ENCODE measurements at regions not wholly inside any gene's neighbourhood (a gene's known extent, or its start where the extent isn't known, plus 50 kb on each side); places are given as distances from the start of the nearest gene placed in this dataset.
"Not testable (repeated sequence)": the region's sequence is repeated elsewhere in the genome, so short reads cannot be mapped to it uniquely, and the experiment has no call there.

DNA sequence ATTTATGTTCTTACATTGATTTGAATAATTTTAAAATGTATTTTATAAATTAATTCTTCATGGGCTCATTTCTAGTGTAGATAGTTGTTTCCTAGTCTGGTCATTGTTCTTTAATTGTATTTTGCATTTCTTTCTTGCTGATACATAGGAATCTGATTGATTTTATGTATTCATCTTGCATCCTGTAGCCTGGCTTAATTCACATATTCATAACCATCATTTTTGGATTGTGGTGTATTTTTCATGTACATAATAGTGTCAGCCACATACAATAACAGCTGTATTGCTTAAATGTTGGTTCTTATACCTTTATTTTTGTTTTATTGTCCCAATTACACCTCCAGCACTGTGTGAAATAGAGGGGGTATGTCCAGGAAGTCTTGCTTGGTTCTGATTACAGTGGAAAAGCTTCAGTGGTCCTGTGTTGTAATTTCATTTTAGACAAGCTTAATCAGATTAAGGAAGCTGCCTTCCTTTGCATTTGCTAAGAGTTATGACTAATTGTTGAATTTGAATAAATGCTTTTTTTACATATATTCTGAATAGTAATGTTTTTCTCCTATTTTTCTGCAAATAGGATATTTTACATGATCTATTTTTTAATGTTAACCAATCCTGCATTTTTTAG, 103.7 kb downstream of the USP22 start:
- H3K4me3 ChIP-seq (ENCODE audit: low read depth in 1 of 2, low read length in 2 of 2), result no peak overlapping the region
- no peak overlapping the region for H3K9ac ChIP-seq (ENCODE audit: low read length)

DNA sequence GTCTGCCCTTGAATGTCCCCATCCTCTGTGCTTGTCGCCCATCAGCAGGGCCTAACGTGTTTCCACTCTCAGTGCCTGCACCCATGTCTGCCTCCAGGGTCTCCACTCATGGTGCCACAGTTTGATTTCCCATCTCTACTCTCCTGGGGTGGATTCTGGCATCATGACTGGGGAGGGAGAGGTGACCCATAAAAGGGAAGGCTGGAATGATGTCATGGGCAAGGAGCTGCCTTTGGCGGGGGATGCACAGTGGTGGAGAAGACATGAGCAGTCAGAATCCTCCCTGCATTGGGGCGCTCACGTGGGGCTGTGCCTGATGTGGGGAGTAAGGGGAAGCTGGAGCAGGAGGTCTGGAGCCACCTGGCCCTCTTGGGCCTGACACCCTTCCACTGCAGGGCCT, 100.9 kb downstream of the USP22 start:
- no peak overlapping the region for H3K27ac ChIP-seq (ENCODE audit: low read depth, low read length)
- H3K9me3 ChIP-seq (ENCODE audit: low read length), result no peaks in the 10 kb centered on the region

More for the DNA sequence above, 103.7 kb downstream of the USP22 start:
- Histone ChIP-seq H3K36me3 (ENCODE audit: insufficient read depth, low read length) (no peaks in the 10 kb centered on the region), H3K27me3 (ENCODE audit: control insufficient read depth in 1 of 2, insufficient read depth in 2 of 2, low read length in 2 of 2) (no peaks in the 10 kb centered on the region), H3K9me3 (ENCODE audit: low read length) (no peaks in the 10 kb centered on the region), H3K27ac (ENCODE audit: low read depth, low read length) (no peak overlapping the region), H3K4me1 (ENCODE audit: insufficient read depth, low read length) (peaks cover 22% of the 10 kb centered on the region)

DNA sequence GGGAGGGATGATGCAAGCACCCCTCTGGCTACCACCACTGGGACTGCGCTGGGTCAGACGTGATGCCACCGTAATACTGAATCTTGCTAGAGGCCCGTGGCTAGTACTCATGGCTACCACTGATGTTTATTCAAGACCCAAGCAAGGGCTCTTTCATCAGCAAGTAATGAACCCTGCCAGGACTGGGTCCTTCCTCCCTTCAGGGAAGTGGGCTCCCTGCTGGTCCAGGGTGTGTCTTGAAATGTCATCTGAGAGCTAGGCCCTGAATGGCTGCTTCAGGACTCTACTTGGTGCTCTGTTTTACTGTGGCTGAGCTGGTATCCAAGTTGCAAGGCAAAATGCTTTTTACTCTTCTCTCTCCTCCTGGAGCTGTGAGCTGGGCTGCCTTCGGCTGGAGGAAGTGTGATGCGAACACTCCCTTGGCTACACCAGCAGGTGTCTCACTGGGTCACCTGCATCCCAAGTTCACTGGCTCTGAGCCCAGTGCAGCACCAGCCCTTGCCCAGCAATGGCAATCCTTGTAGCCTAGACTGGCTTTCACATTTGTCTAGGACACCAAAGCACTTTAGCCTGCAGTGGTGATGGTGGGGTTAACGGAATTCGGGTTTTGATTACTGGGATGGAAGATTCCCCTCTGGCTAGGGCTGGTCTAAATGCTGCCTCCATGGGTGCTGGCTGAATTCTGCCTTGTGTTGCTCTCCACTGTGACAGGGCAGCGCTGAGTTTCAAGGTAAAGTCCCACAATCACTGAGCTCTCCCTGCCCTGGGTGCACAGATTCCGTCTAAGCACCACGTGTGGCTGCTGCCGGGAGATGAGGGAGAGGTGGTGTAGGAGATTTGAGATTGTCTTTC, 98.6 kb downstream of the USP22 start:
- Histone ChIP-seq H3K36me3 (ENCODE audit: insufficient read depth, low read length) (no peaks in the 10 kb centered on the region), H3K27ac (ENCODE audit: low read depth, low read length) (no peak overlapping the region), H3K9me3 (ENCODE audit: low read length) (no peaks in the 10 kb centered on the region), H3K27me3 (ENCODE audit: control insufficient read depth in 1 of 2, insufficient read depth in 2 of 2, low read length in 2 of 2) (no peaks in the 10 kb centered on the region), H3K4me3 (ENCODE audit: low read depth in 1 of 2, low read length in 2 of 2) (no peak overlapping the region), H3K9ac (ENCODE audit: low read length) (no peak overlapping the region), H3K4me1 (ENCODE audit: insufficient read depth, low read length) (no peaks in the 10 kb centered on the region)

More for the DNA sequence above, 100.9 kb downstream of the USP22 start:
- Histone ChIP-seq H3K9ac (ENCODE audit: low read length) (no peak overlapping the region), H3K4me1 (ENCODE audit: insufficient read depth, low read length) (peaks cover under 1% of the 10 kb centered on the region), H3K27me3 (ENCODE audit: control insufficient read depth in 1 of 2, insufficient read depth in 2 of 2, low read length in 2 of 2) (no peaks in the 10 kb centered on the region), H3K4me3 (ENCODE audit: low read depth in 1 of 2, low read length in 2 of 2) (no peak overlapping the region), H3K36me3 (ENCODE audit: insufficient read depth, low read length) (no peaks in the 10 kb centered on the region)

DNA sequence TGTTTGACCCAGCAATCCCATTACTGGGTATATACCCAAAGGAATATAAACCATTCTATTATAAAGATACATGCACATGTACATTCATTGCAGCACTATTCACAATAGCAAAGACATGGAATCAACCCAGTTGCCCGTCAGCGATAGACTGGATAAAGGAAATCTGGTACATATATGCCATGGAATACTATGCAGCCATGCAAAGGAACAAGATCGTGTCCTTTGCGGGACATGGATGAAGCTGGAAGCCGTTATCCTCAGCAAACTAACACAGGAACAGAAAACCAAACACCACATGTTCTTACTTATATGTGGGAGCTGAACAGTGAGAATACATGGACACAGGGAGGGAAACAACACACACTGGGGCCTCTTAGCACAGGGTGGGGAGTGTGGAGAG, 95.1 kb downstream of the USP22 start:
- H3K4me1 ChIP-seq (ENCODE audit: insufficient read depth, low read length); H3K9ac ChIP-seq (ENCODE audit: low read length); H3K36me3 ChIP-seq (ENCODE audit: insufficient read depth, low read length); H3K27ac ChIP-seq (ENCODE audit: low read depth, low read length); H3K27me3 ChIP-seq (ENCODE audit: control insufficient read depth in 1 of 2, insufficient read depth in 2 of 2, low read length in 2 of 2); H3K9me3 ChIP-seq (ENCODE audit: low read length); H3K4me3 ChIP-seq (ENCODE audit: low read depth in 1 of 2, low read length in 2 of 2): not testable (repeated sequence)

DNA sequence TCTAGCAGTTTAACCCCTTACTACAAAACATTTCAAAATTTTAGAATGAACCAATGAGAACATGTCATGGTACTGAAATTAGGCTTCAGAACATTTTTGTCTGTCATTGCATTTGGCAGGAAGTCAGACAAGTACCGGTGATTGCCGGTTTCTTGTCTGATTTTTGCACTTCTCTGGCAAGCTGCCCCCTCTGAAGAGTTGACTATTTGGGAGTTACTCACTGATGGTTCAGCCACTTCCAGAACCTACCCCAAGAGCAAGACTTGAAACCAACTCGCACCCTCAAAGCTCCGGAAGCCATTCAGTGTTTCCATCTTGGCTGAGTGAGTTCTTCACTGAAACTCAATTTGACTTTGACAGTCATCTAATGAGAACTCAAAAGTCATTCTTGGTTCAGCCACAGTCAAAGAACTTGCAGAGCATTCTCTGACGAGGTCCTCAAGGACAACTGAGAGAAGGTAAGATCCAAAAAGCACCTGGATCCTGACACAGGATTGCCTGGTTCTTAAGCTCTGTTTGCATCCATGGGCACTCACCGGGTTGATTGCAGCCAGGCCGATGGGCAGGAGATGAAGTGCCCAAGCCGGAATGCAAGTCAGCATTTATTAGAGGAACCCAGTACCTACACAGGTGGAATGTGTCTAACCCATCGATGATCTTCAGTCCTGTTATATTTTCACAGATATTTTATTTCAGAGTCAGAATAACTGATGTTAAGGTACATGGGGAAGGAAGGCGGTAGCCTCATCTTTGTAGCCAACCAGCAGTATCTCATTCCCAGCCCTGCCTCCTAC, 93.6 kb downstream of the USP22 start:
- H3K9ac ChIP-seq (ENCODE audit: low read length), result no peak overlapping the region
- H3K36me3 ChIP-seq (ENCODE audit: insufficient read depth, low read length), result no peaks in the 10 kb centered on the region
- no peaks in the 10 kb centered on the region for H3K9me3 ChIP-seq (ENCODE audit: low read length)
- H3K4me1 ChIP-seq (ENCODE audit: insufficient read depth, low read length), result no peaks in the 10 kb centered on the region
- H3K27me3 ChIP-seq (ENCODE audit: control insufficient read depth in 1 of 2, insufficient read depth in 2 of 2, low read length in 2 of 2), result no peaks in the 10 kb centered on the region
- no peak overlapping the region for H3K4me3 ChIP-seq (ENCODE audit: low read depth in 1 of 2, low read length in 2 of 2)
- H3K27ac ChIP-seq (ENCODE audit: low read depth, low read length), result no peak overlapping the region

Data from muscle layer of colon (tissue), 2 donors.